Endodermal cell (in vitro differentiated cells): ENCODE measurements at regions not wholly inside any gene's neighbourhood (a gene's known extent, or its start where the extent isn't known, plus 50 kb on each side); places are given as distances from the start of the nearest gene placed in this dataset.

Source experiments
- DNase-seq: peaks from one replicate; pipeline ENCODE4 v3.0.0-alpha.2; 2017
- H3K27ac ChIP-seq: 2 replicates; pipeline ENCODE4 v1.5.1; 2013; ENCODE audit warnings: mild to moderate bottlenecking, low read depth, low read length, moderate library complexity
- H3K27me3 ChIP-seq: 2 replicates; pipeline ENCODE4 v1.6.1; 2013; ENCODE audit warnings: mild to moderate bottlenecking, low read length, moderate library complexity; ENCODE audit not compliant: insufficient read depth, control insufficient read depth, poor library complexity, severe bottlenecking
- H3K36me3 ChIP-seq: 2 replicates; pipeline ENCODE4 v1.7.0; 2013; ENCODE audit warnings: mild to moderate bottlenecking, low read length, moderate library complexity; ENCODE audit not compliant: control insufficient read depth, insufficient read depth
- H3K4me1 ChIP-seq: one replicate; pipeline ENCODE4 v1.7.0; 2013; ENCODE audit warnings: low read length; ENCODE audit not compliant: control insufficient read depth, insufficient read depth
- H3K4me3 ChIP-seq: 2 replicates; pipeline ENCODE4 v1.5.1; 2013; ENCODE audit warnings: mild to moderate bottlenecking, low read length, moderate library complexity
- H3K9ac ChIP-seq: 2 replicates; pipeline ENCODE4 v1.6.1; 2013; ENCODE audit warnings: mild to moderate bottlenecking, low read length, moderate library complexity; ENCODE audit not compliant: poor library complexity, severe bottlenecking; ENCODE audit errors: extremely low read depth
- H3K9me3 ChIP-seq: 2 replicates; pipeline ENCODE4 v1.6.1; 2013; ENCODE audit warnings: mild to moderate bottlenecking, low read length, moderate library complexity; ENCODE audit not compliant: control insufficient read depth
- H3K27ac Mint-ChIP-seq: 2 replicates; pipeline ENCODE4 v1.8.0; 2020; ENCODE audit warnings: mixed read lengths
- H3K27me3 Mint-ChIP-seq: 2 replicates; pipeline ENCODE4 v1.8.0; 2021; ENCODE audit warnings: mild to moderate bottlenecking, mixed read lengths; ENCODE audit not compliant: insufficient read depth
- H3K36me3 Mint-ChIP-seq: 2 replicates; pipeline ENCODE4 v1.8.0; 2020; ENCODE audit warnings: low read depth, mixed read lengths
- H3K4me1 Mint-ChIP-seq: 2 replicates; pipeline ENCODE4 v1.8.0; 2020; ENCODE audit warnings: mixed read lengths
- H3K4me3 Mint-ChIP-seq: 2 replicates; pipeline ENCODE4 v1.8.0; 2020; ENCODE audit warnings: mild to moderate bottlenecking, moderate library complexity, mixed read lengths
- H3K9me3 Mint-ChIP-seq: 2 replicates; pipeline ENCODE4 v1.8.0; 2020; ENCODE audit warnings: mild to moderate bottlenecking, mixed read lengths
- CTCF ChIP-seq: fragments of 200-600 bp; sonication (generic); conservative IDR thresholded peaks from 2 replicates; pipeline ENCODE4 v1.5.0; 2021; ENCODE audit warnings: antibody characterized with exemption, mild to moderate bottlenecking
- WGBS, 2 experiments: methylation state at CpG; one replicate each; pipeline versions ENCODE4 v1.1.5 to v1.1.7; 2013; ENCODE audit warnings: missing lambda C conversion rate in 2 of 2, mixed read lengths in 1 of 2; ENCODE audit not compliant: insufficient coverage in 1 of 2, insufficient read length in 1 of 2; 5-methylcytosine and 5-hydroxymethylcytosine counted together

- 90 to 100% methylated on average over 1 to 3 of the region's 3 CpGs for WGBS, 2 experiments
Observed at GRCh38 chr11:97259434-97259833, 869.6 kb downstream of the JRKL start.

GRCh38 chr11:97259884-97260283 is 870.1 kb downstream of the JRKL start:
- 83 to 92% methylated on average over 1 to 3 of the region's 3 CpGs for WGBS, 2 experiments
- no peak for DNase-seq
- Histone ChIP-seq H3K4me1 (no peaks in the 10 kb centered on the region), H3K9me3 (peaks cover 24% of the 10 kb centered on the region), H3K27me3 (no peaks in the 10 kb centered on the region), H3K9ac (no peak overlapping the region), H3K36me3 (no peaks in the 10 kb centered on the region), H3K27ac (no peak overlapping the region), H3K4me3 (no peak overlapping the region)
- H3K9me3 Mint-ChIP-seq = peaks cover 19% of the 10 kb centered on the region
- TF ChIP-seq CTCF = peak; percentile 53
- H3K4me1 Mint-ChIP-seq = peaks cover 2% of the 10 kb centered on the region
- peaks cover 15% of the 10 kb centered on the region for H3K36me3 Mint-ChIP-seq
- H3K27ac Mint-ChIP-seq = no peak overlapping the region
- no peak overlapping the region for H3K4me3 Mint-ChIP-seq
- H3K27me3 Mint-ChIP-seq = no peaks in the 10 kb centered on the region

More at GRCh38 chr11:97259434-97259833, 869.6 kb downstream of the JRKL start:
- no peaks in the 10 kb centered on the region for H3K4me1 ChIP-seq
- H3K36me3 Mint-ChIP-seq = peaks cover 15% of the 10 kb centered on the region
- H3K9me3 Mint-ChIP-seq = peaks cover 19% of the 10 kb centered on the region
- no peak for DNase-seq
- H3K4me3 ChIP-seq = no peak overlapping the region
- peaks cover 24% of the 10 kb centered on the region for H3K9me3 ChIP-seq
- no peak overlapping the region for H3K27ac ChIP-seq
- TF ChIP-seq CTCF = no peak
- H3K36me3 ChIP-seq = no peaks in the 10 kb centered on the region
- H3K27ac Mint-ChIP-seq = peak overlapping the region; percentile 1
- H3K4me3 Mint-ChIP-seq = no peak overlapping the region
- peaks cover 2% of the 10 kb centered on the region for H3K4me1 Mint-ChIP-seq
- H3K9ac ChIP-seq = no peak overlapping the region
- H3K27me3 Mint-ChIP-seq = no peaks in the 10 kb centered on the region
- H3K27me3 ChIP-seq = no peaks in the 10 kb centered on the region

GRCh38 chr11:97263183-97263858 is 873.5 kb downstream of the JRKL start:
- Mint-ChIP-seq H3K4me3 (no peak overlapping the region), H3K4me1 (peaks cover 2% of the 10 kb centered on the region), H3K27me3 (no peaks in the 10 kb centered on the region), H3K27ac (no peak overlapping the region), H3K9me3 (peaks cover 13% of the 10 kb centered on the region), H3K36me3 (peaks cover 10% of the 10 kb centered on the region)
- Histone ChIP-seq H3K27me3 (no peaks in the 10 kb centered on the region), H3K4me1 (no peaks in the 10 kb centered on the region), H3K9me3 (peaks cover 11% of the 10 kb centered on the region), H3K27ac (no peak overlapping the region), H3K4me3 (no peak overlapping the region), H3K9ac (no peak overlapping the region), H3K36me3 (no peaks in the 10 kb centered on the region)
- 94 to 97% methylated on average over 2 to 5 of the region's 5 CpGs for WGBS, 2 experiments
- no peak for DNase-seq
- no peak for TF ChIP-seq CTCF
